Stimulated activated CD8-positive, alpha-beta memory T cell treated with anti-CD3 and anti-CD28 coated beads, Interleukin-2, amount 100 ng/mL, for 48 hours (primary cell): ENCODE measurements at regions not wholly inside any gene's neighbourhood (a gene's known extent, or its start where the extent isn't known, plus 50 kb on each side); places are given as distances from the start of the nearest gene placed in this dataset.
A peak's percentile ranks its signal among the peaks of the same experiment; 100 is the strongest.

Source experiments
- DNase-seq, 2 donors: peaks; one replicate each; pipeline ENCODE4 v3.0.0-alpha.2; 2020; ENCODE audit warnings: low read depth in 2 of 2

GRCh38 chr6:53417141-53417540, 68.4 kb upstream of the ELOVL5 start:
- DNase-seq, result no peak

GRCh38 chr6:53413326-53413725, 64.6 kb upstream of the ELOVL5 start:
- no peak for DNase-seq

- DNase-seq, result no peak
Observed at GRCh38 chr6:53412751-53413150, 64.0 kb upstream of the ELOVL5 start.

GRCh38 chr6:53412021-53412715, 63.4 kb upstream of the ELOVL5 start:
- no peak for DNase-seq

DNA sequence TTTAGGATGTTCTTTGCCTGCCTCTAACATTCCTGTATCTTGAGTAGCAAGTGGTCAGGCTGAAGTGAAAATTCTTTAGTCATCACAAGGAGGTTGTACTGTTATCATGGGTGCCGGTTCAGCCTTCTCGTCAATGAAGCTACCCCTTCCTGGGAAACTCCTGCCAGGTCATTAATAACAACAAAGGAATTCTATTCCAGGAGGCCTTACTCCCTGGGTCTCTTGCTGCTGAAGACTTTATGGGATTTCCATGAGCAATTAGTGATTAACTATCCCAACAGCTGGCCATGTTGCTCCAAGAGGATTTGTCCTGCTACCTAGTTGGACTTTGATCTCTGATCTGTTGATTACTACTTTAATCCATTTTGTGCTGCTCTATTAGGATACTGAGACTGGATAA, 62.7 kb upstream of the ELOVL5 start:
- DNase-seq, result no peak

DNA sequence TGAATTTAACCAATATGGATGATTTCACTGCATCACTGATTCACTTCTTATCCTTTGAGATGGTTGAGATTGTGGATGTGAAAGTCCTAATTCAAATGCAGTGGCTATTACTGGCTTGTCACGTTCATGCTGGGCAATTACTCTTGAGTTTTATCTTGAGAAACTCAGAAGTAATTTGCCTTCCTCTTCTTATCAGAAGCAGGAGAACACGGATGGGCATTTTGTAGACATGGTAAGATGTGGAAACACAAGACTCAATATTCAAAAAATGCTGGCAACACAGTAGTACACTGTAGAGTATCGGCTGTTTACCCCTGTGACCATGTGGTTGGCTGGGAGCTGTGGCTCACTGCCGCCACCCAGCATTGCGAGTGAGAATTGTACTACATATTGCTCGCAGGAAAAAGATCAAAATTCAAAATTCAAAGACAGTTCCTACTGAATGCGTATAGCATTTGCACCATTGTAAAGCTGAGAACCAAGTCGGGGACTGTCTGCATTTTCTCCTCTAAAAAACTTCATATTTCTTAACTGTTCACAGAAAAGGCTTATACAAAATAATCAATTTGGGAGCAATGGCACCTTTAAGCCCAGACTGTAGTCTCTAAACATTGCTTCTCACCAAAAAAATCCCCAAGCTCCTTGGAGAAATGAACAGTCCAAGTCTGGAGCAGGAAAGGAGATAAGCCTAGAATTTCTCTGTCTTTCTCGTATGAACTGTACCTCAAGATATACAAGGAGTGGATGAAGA, 61.9 kb upstream of the ELOVL5 start:
- peak; percentile 4 to 16 for DNase-seq

DNA sequence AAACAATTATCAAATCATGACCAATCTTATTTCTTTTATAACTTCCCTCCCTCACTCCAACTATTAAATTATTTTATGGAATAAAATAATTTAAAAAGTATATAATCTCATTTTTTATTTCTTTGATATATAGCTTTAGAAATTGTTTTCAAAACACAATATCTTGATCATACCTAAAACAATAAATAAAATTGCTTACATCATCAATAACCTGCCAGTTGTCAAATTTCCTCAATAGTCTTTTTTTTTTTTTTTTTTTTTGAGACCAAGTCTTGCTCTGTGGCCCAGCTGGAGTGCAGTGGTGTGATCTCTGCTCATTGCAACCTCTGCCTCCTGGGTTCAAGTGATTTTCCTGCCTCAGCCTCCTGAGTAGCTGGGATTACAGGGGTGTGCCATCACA, 60.1 kb upstream of the ELOVL5 start:
- DNase-seq, result no peak

GRCh38 chr6:53399027-53399344, 50.2 kb upstream of the ELOVL5 start:
- DNase-seq, result no peak

- no peak for DNase-seq
Observed at GRCh38 chr6:53398247-53399026, 49.7 kb upstream of the ELOVL5 start.
